ENCODE measurements at regions not wholly inside any gene's neighbourhood (a gene's known extent, or its start where the extent isn't known, plus 50 kb on each side); places are given as distances from the start of the nearest gene placed in this dataset.
"Not testable (repeated sequence)": the region's sequence is repeated elsewhere in the genome, so short reads cannot be mapped to it uniquely, and the experiment has no call there.

GRCh38 chr11:67877316-67877715 is 126.6 kb downstream of the UNC93B1 start:
- not testable (repeated sequence) for TF ChIP-seq CTCF, POLR2A (IDR thresholded peaks at IDR 0.05)
